DMS 273 treated with DMSO at 0.1 percent for 48 hours (cell line): ENCODE measurements at regions not wholly inside any gene's neighbourhood (a gene's known extent, or its start where the extent isn't known, plus 50 kb on each side); places are given as distances from the start of the nearest gene placed in this dataset.

Experiments
- DNase-seq: peaks from one replicate; lab custom pipeline; 2025; lab: John Stamatoyannopoulos, UW

- DNase-seq: no peak
These were observed 57.8 kb upstream of the IGFBP2 start for GRCh38 chr2:216575465-216575864.

- no peak for DNase-seq
These were observed 56.6 kb upstream of the IGFBP2 start for GRCh38 chr2:216576616-216577015.

GRCh38 chr2:216578325-216578724 lies 54.9 kb upstream of the IGFBP2 start:
- DNase-seq: no peak

GRCh38 chr2:216583147-216583546 lies 50.1 kb upstream of the IGFBP2 start:
- DNase-seq: no peak
